ENCODE measurements at regions not wholly inside any gene's neighbourhood (a gene's known extent, or its start where the extent isn't known, plus 50 kb on each side); places are given as distances from the start of the nearest gene placed in this dataset.

GRCh38 chrX:82230013-82230412 is 1028.1 kb downstream of the SH3BGRL start:
- TF ChIP-seq CTCF (IDR thresholded peaks at IDR 0.05 in 2 of 3, conservative IDR thresholded peaks at IDR 0.05 in 1 of 3; ENCODE audit: control insufficient read depth in 2 of 3, extremely low read depth in 1 of 3, insufficient read depth in 1 of 3, low read depth in 3 of 3, low read length in 3 of 3) (no peak), JUNB (IDR thresholded peaks at IDR 0.05) (no peak), NFIC (IDR thresholded peaks at IDR 0.05; ENCODE audit: low read depth, low read length) (no peak)

All from GM12878 (cell line).